ENCODE measurements at regions not wholly inside any gene's neighbourhood (a gene's known extent, or its start where the extent isn't known, plus 50 kb on each side); places are given as distances from the start of the nearest gene placed in this dataset.

DNA sequence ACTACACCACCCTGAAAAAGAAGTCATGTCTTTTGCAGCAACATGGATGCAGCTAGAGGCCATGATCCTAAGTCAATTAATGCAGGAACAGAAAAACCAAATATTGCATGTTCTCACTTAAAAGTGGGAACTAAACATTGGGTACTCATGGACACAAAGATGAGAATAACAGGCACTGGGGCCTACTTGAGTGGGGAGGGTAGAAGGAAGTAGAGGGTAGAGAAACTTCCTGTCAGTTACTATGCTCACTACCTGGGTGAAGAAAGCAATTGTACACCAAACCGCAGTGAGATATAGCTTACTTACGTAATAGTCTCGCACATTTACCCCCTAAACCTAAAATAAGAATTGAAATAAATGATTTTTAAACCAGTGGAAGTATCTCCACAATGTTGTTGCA, 480.5 kb upstream of the ARRDC4 start:
- TF ChIP-seq, protein P1, sequence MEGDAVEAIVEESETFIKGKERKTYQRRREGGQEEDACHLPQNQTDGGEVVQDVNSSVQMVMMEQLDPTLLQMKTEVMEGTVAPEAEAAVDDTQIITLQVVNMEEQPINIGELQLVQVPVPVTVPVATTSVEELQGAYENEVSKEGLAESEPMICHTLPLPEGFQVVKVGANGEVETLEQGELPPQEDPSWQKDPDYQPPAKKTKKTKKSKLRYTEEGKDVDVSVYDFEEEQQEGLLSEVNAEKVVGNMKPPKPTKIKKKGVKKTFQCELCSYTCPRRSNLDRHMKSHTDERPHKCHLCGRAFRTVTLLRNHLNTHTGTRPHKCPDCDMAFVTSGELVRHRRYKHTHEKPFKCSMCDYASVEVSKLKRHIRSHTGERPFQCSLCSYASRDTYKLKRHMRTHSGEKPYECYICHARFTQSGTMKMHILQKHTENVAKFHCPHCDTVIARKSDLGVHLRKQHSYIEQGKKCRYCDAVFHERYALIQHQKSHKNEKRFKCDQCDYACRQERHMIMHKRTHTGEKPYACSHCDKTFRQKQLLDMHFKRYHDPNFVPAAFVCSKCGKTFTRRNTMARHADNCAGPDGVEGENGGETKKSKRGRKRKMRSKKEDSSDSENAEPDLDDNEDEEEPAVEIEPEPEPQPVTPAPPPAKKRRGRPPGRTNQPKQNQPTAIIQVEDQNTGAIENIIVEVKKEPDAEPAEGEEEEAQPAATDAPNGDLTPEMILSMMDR (IDR thresholded peaks at IDR 0.05; ENCODE audit: low read depth, low read length, missing control alignments), result no peak
- no peak for DNase-seq
- Histone ChIP-seq H3K36me3 (replicated peaks) (no peaks in the 10 kb centered on the region), H3K27me3 (replicated peaks) (no peaks in the 10 kb centered on the region), H3K4me3 (ENCODE audit: low read depth, low read length) (no peak overlapping the region), H3K27ac (no peak overlapping the region)
- in situ Hi-C loops (cut with HindIII; ENCODE audit: low pct_ligation_motif_present, low sequenced_read_pairs), result no loop called here

DNA sequence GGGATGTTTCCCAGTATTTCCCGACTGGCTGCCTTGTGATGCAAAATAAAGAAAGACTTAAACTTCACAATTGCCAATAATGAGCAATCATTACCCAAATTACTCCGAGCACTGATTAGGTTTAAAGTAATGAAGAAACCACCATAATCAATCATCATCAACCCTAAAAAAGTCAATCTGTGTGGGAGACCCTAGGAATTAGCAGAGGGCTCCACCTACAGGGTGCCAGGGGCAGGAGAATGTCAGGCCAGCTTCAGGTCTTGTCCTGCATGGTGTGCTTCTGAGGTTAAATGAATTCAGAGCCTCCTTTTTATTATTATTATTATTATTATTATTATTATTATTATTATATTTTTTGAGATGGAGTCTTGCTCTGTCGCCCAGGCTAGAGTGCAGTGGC, 478.0 kb upstream of the ARRDC4 start:
- Histone ChIP-seq H3K36me3 (replicated peaks) (no peaks in the 10 kb centered on the region), H3K27me3 (replicated peaks) (no peaks in the 10 kb centered on the region), H3K4me3 (ENCODE audit: low read depth, low read length) (no peak overlapping the region), H3K27ac (no peak overlapping the region)
- in situ Hi-C loops (cut with HindIII; ENCODE audit: low pct_ligation_motif_present, low sequenced_read_pairs), result no loop called here
- DNase-seq, result no peak
- TF ChIP-seq, protein P1 (IDR thresholded peaks at IDR 0.05; ENCODE audit: low read depth, low read length, missing control alignments), result peak; percentile 40

DNA sequence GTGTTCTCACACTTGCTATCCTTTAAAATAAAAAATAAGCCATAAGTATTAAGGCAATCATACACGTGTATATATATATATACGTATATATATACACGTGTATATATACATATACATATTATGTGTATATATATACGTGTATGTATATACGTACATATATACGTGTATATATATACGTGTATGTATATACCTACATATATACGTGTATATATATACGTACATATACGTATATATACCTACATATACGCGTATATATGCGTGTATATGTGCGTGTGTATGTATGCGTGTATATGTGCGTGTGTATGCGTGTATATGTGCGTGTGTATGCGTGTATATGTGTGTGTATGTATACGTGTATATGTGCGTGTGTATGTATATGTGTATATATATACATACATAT, 477.3 kb upstream of the ARRDC4 start:
- in situ Hi-C loops (cut with HindIII; ENCODE audit: low pct_ligation_motif_present, low sequenced_read_pairs), result no loop called here
- Histone ChIP-seq H3K4me3 (ENCODE audit: low read depth, low read length) (no peak overlapping the region), H3K36me3 (replicated peaks) (no peaks in the 10 kb centered on the region), H3K27me3 (replicated peaks) (no peaks in the 10 kb centered on the region), H3K27ac (no peak overlapping the region)
- no peak for DNase-seq
- TF ChIP-seq, protein P1 (IDR thresholded peaks at IDR 0.05; ENCODE audit: low read depth, low read length, missing control alignments), result no peak

DNA sequence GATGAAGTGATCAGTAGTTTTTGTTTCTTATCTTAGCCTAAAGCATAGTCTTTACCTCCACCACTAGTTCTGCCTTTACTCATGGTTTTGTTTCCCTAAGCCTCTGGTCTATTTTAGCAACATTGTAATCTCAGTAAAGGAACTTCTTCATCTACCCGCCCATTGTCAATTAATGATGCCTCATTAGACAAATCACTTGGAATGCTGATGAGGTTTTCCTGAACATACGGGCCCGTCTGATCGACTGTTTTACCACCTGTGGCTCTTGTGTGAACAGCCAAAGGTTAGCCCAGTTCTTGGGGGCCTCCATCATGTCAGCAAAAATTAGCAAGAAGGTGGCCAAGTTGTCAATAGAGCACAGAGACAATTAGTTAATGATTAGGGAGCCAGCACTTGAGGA, 470.1 kb upstream of the ARRDC4 start:
- in situ Hi-C loops (cut with HindIII; ENCODE audit: low pct_ligation_motif_present, low sequenced_read_pairs), result no loop called here
- no peak for DNase-seq
- no peak overlapping the region for H3K4me3 ChIP-seq (ENCODE audit: low read depth, low read length)
- no peaks in the 10 kb centered on the region for H3K27me3 ChIP-seq (replicated peaks)
- TF ChIP-seq, protein P1 (IDR thresholded peaks at IDR 0.05; ENCODE audit: low read depth, low read length, missing control alignments), result no peak
- H3K27ac ChIP-seq, result no peak overlapping the region
- H3K36me3 ChIP-seq (replicated peaks), result no peaks in the 10 kb centered on the region

DNA sequence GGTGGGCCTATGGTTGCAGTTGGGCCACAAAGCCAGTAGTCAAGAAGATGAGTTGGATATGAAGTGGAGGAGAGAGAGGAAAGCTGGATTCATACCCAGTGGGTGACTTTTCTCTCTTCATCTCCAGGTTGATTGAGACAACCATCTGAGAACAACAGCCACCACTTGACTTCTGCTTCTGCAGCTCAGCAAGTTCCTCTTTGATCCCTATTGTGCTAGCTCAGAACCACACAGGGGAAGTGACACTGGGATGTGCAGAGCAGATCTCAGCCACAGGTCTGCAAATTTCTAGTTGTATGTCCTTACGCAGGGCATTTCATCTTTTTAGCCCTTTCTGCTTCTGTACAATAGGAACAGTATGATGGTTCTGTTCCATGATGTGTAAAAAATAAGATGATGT, 459.2 kb upstream of the ARRDC4 start:
- Histone ChIP-seq H3K27me3 (replicated peaks) (no peaks in the 10 kb centered on the region), H3K36me3 (replicated peaks) (no peaks in the 10 kb centered on the region), H3K27ac (no peak overlapping the region), H3K4me3 (ENCODE audit: low read depth, low read length) (no peak overlapping the region)
- no peak for DNase-seq
- in situ Hi-C loops (cut with HindIII; ENCODE audit: low pct_ligation_motif_present, low sequenced_read_pairs), result no loop called here
- TF ChIP-seq, protein P1 (IDR thresholded peaks at IDR 0.05; ENCODE audit: low read depth, low read length, missing control alignments), result no peak

DNA sequence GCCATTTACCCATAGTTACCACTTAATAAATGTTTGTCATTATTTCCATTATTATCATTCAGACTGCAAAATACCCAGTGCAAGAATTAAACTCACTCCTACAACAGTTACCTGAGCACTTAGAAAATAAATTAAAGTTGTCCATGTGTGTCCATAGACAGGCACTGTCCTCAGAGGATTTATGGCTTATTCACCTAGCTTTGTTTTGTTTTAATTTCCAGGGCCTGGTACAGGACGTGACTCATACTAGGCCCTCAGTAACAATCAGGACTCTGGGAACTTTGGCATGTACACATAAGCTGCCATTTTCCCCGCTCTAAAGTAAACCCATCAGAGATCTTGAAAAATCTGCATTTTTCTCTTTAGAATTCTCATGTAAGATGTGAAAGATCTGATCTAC, 458.5 kb upstream of the ARRDC4 start:
- in situ Hi-C loops (cut with HindIII; ENCODE audit: low pct_ligation_motif_present, low sequenced_read_pairs), result no loop called here
- Histone ChIP-seq H3K4me3 (ENCODE audit: low read depth, low read length) (no peak overlapping the region), H3K36me3 (replicated peaks) (no peaks in the 10 kb centered on the region), H3K27ac (peak overlapping the region; percentile 47), H3K27me3 (replicated peaks) (no peaks in the 10 kb centered on the region)
- TF ChIP-seq, protein P1 (IDR thresholded peaks at IDR 0.05; ENCODE audit: low read depth, low read length, missing control alignments), result no peak
- DNase-seq, result peak; percentile 70

All from brain microvascular endothelial cell (primary cell).